ENCODE measurements at regions not wholly inside any gene's neighbourhood (a gene's known extent, or its start where the extent isn't known, plus 50 kb on each side); places are given as distances from the start of the nearest gene placed in this dataset.

GRCh38 chr13:22707946-22708345 is 472.8 kb upstream of the SGCG start:
- no peak for DNase-seq (ENCODE audit: low spot score)
- H3K4me3 Mint-ChIP-seq = no peak overlapping the region
- H3K27me3 Mint-ChIP-seq (ENCODE audit: insufficient read depth, low read depth, poor library complexity) = peaks cover 2% of the 10 kb centered on the region
- H3K27me3 ChIP-seq (ENCODE audit: insufficient read depth) = no peaks in the 10 kb centered on the region
- no peaks in the 10 kb centered on the region for H3K79me2 ChIP-seq (replicated peaks; ENCODE audit: insufficient read depth)
- H3K4me1 ChIP-seq (ENCODE audit: insufficient read depth) = no peaks in the 10 kb centered on the region; the same call in 1 of the 2 replicates
- no peak overlapping the region for H3K27ac Mint-ChIP-seq
- no peak overlapping the region for H3K27ac ChIP-seq (ENCODE audit: low read depth)
- no peaks in the 10 kb centered on the region for H3K9me3 Mint-ChIP-seq
- H3K4me2 ChIP-seq = no peak overlapping the region
- no peaks in the 10 kb centered on the region for H3K36me3 Mint-ChIP-seq (ENCODE audit: low read depth)
- no peaks in the 10 kb centered on the region; the same call in 2 of the 3 replicates for H3K4me1 Mint-ChIP-seq
- no peaks in the 10 kb centered on the region for H3F3A ChIP-seq (replicated peaks; ENCODE audit: low read depth)
- no peak overlapping the region for H3K4me3 ChIP-seq
- no peaks in the 10 kb centered on the region for H3K36me3 ChIP-seq (ENCODE audit: insufficient read depth)
- H4K20me1 ChIP-seq (replicated peaks; ENCODE audit: insufficient read depth) = no peaks in the 10 kb centered on the region
- ATAC-seq = no peak
- no peak overlapping the region for H2AFZ ChIP-seq
- TF ChIP-seq EZH2phosphoT487 (IDR thresholded peaks at IDR 0.05; ENCODE audit: unreplicated experiment) (no peak), ZNF462 (CRISPR knock-in tag; IDR thresholded peaks at IDR 0.05) (no peak), CREB1 (CRISPR knock-in tag; IDR thresholded peaks at IDR 0.05; ENCODE audit: low read depth) (no peak), ZNF331 (CRISPR knock-in tag; IDR thresholded peaks at IDR 0.05; ENCODE audit: low read depth) (no peak), REST (IDR thresholded peaks at IDR 0.05; ENCODE audit: unreplicated experiment) (no peak), STAT1 (IDR thresholded peaks at IDR 0.05; ENCODE audit: unreplicated experiment) (no peak), EZH2 (IDR thresholded peaks at IDR 0.05; ENCODE audit: low read depth, unreplicated experiment) (no peak), ZNF114 (CRISPR knock-in tag; IDR thresholded peaks at IDR 0.05) (no peak)
- no peaks in the 10 kb centered on the region for H3K9me2 ChIP-seq (ENCODE audit: insufficient read depth)

Data from GM23338 (cell line).